SK-N-SH (cell line): ENCODE measurements at regions not wholly inside any gene's neighbourhood (a gene's known extent, or its start where the extent isn't known, plus 50 kb on each side); places are given as distances from the start of the nearest gene placed in this dataset.

Source experiments
- EP300 ChIP-seq, 2 experiments: IDR thresholded peaks; 2 replicates each; pipeline versions ENCODE4 v1.4.0 to v1.6.1; 2012; ENCODE audit warnings: borderline replicate concordance in 1 of 2, low read depth in 1 of 2, low read length in 1 of 2
- GABPA ChIP-seq: IDR thresholded peaks from 2 replicates; pipeline ENCODE4 v1.4.0; 2012; ENCODE audit warnings: low read depth, mild to moderate bottlenecking
- MXI1 ChIP-seq: IDR thresholded peaks from 2 replicates; pipeline ENCODE4 v1.6.1; 2012; ENCODE audit warnings: mild to moderate bottlenecking, low read depth, low read length, improper control_type of control experiment
- NFIC ChIP-seq: IDR thresholded peaks from 2 replicates; pipeline ENCODE4 v1.4.0; 2012; ENCODE audit warnings: borderline replicate concordance
- RAD21 ChIP-seq: IDR thresholded peaks from 2 replicates; pipeline ENCODE4 v1.6.1; 2012; ENCODE audit warnings: mild to moderate bottlenecking, low read length
- RFX5 ChIP-seq: IDR thresholded peaks from 2 replicates; pipeline ENCODE4 v1.6.1; 2012; ENCODE audit warnings: mild to moderate bottlenecking, improper control_type of control experiment, low read length
- SIN3A ChIP-seq: IDR thresholded peaks from 2 replicates; pipeline ENCODE4 v1.6.1; 2012; ENCODE audit warnings: low read depth, mild to moderate bottlenecking, low read length, moderate library complexity, borderline replicate concordance
- TAF1 ChIP-seq: IDR thresholded peaks from 2 replicates; pipeline ENCODE4 v1.6.1; 2012; ENCODE audit warnings: low read depth, mild to moderate bottlenecking, low read length, moderate library complexity, borderline replicate concordance
- TCF12 ChIP-seq: IDR thresholded peaks from 2 replicates; pipeline ENCODE4 v1.4.0; 2012
- TEAD4 ChIP-seq: IDR thresholded peaks from 2 replicates; pipeline ENCODE4 v1.4.0; 2012; ENCODE audit warnings: mild to moderate bottlenecking, borderline replicate concordance; ENCODE audit not compliant: insufficient read depth
- ZBTB33 ChIP-seq: IDR thresholded peaks from 2 replicates; pipeline ENCODE4 v1.4.0; 2012; ENCODE audit warnings: low read depth, borderline replicate concordance
- TF ChIP-seq, protein P1 (sequence below): fragments of 200-600 bp; sonication (generic); IDR thresholded peaks from 2 replicates; pipeline ENCODE4 v1.6.1; 2017; ENCODE audit warnings: antibody characterized with exemption, mild to moderate bottlenecking, moderate library complexity
- TF ChIP-seq, protein P2 (sequence below): IDR thresholded peaks from 2 replicates; pipeline ENCODE4 v1.4.0; 2012; ENCODE audit warnings: low read depth

- no peak for TF ChIP-seq RAD21
- no peak for TF ChIP-seq EP300 (IDR thresholded peaks at IDR 0.05; ENCODE audit: borderline replicate concordance in 1 of 2, low read depth in 1 of 2, low read length in 1 of 2)
- TF ChIP-seq, protein P1, sequence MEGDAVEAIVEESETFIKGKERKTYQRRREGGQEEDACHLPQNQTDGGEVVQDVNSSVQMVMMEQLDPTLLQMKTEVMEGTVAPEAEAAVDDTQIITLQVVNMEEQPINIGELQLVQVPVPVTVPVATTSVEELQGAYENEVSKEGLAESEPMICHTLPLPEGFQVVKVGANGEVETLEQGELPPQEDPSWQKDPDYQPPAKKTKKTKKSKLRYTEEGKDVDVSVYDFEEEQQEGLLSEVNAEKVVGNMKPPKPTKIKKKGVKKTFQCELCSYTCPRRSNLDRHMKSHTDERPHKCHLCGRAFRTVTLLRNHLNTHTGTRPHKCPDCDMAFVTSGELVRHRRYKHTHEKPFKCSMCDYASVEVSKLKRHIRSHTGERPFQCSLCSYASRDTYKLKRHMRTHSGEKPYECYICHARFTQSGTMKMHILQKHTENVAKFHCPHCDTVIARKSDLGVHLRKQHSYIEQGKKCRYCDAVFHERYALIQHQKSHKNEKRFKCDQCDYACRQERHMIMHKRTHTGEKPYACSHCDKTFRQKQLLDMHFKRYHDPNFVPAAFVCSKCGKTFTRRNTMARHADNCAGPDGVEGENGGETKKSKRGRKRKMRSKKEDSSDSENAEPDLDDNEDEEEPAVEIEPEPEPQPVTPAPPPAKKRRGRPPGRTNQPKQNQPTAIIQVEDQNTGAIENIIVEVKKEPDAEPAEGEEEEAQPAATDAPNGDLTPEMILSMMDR: no peak
- TF ChIP-seq GABPA: no peak
- no peak for TF ChIP-seq TEAD4
- no peak for TF ChIP-seq MXI1
- no peak for TF ChIP-seq SIN3A
- no peak for TF ChIP-seq RFX5
- TF ChIP-seq NFIC: no peak
- TF ChIP-seq ZBTB33: no peak
- TF ChIP-seq, protein P2, sequence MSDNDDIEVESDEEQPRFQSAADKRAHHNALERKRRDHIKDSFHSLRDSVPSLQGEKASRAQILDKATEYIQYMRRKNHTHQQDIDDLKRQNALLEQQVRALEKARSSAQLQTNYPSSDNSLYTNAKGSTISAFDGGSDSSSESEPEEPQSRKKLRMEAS: no peak
- no peak for TF ChIP-seq TCF12
- TF ChIP-seq TAF1: no peak
Observed at GRCh38 chr2:226488034-226488433, 311.6 kb downstream of the IRS1 start.
